K562 (cell line): ENCODE measurements at regions not wholly inside any gene's neighbourhood (a gene's known extent, or its start where the extent isn't known, plus 50 kb on each side); places are given as distances from the start of the nearest gene placed in this dataset.

Experiments
- ATAC-seq: fragments of 200-7000 bp; cut with Tn5 transposase; 3 replicates; pipeline ENCODE4 v1.9.1; 2020; ENCODE audit warnings: moderate library complexity
- BruUV-seq: library from RNA; stranded (reverse); fragments of 400-500 nt; replicated peaks from 2 replicates; lab custom pipeline; 2021; lab: Mats Ljungman, UMichigan
- CTCF ChIA-PET: fragments of 300-600 bp; formaldehyde crosslinking; extraction: SDS; loops from one replicate; lab custom pipeline; 2021; ENCODE audit warnings: low intra/inter-chr PET ratio; lab: Yijun Ruan, JAX
- POLR2A ChIA-PET: fragments of 300-600, 350-650 bp; sonication (Branson Sonifier 250); formaldehyde crosslinking; extraction: SDS; loops from one replicate; lab custom pipeline; 2021; ENCODE audit warnings: antibody characterized with exemption, inconsistent platforms; lab: Yijun Ruan, JAX
- DNase-seq, 4 experiments: peaks; one replicate each; pipeline versions ENCODE4 v3.0.0 to v3.0.0-alpha.2; 2011 to 2018; ENCODE audit warnings: low spot score in 3 of 4, mixed read lengths in 3 of 4; ENCODE audit errors: extremely low read depth in 1 of 4
- FAIRE-seq: peaks from 2 replicates; lab custom pipeline; 2011; peaks lifted over from hg19 to GRCh38; lab: Jason Lieb, UNC
- H2AFZ ChIP-seq: 2 replicates; pipeline ENCODE4 v1.6.0; 2011; ENCODE audit warnings: low read depth, low read length, control low read depth, inconsistent platforms
- H3K27ac ChIP-seq: fragments of 200-600 bp; 3 replicates; pipeline ENCODE4 v1.8.0; 2011; ENCODE audit warnings: low read depth, mild to moderate bottlenecking, control low read depth, inconsistent platforms, low read length, moderate library complexity, mixed read lengths; ENCODE audit errors: extremely low read depth
- H3K27me3 ChIP-seq, 2 experiments: fragments of 300-600 bp in 1 of 2; 2 replicates in 1 of 2; 3 replicates in 1 of 2; pipeline versions ENCODE4 v1.6.0 to v1.8.0; 2011; ENCODE audit warnings: inconsistent platforms in 2 of 2, low read length in 2 of 2, mild to moderate bottlenecking in 1 of 2, mixed read lengths in 1 of 2, moderate library complexity in 1 of 2; ENCODE audit not compliant: control insufficient read depth in 2 of 2, insufficient read depth in 2 of 2
- H3K36me3 ChIP-seq: fragments of 300-600 bp; 3 replicates; pipeline ENCODE4 v1.8.0; 2011; ENCODE audit warnings: mild to moderate bottlenecking, low read length, inconsistent platforms; ENCODE audit not compliant: control insufficient read depth, insufficient read depth
- H3K4me1 ChIP-seq, 2 experiments: fragments of 200-600 bp in 1 of 2; replicated peaks in 1 of 2; 2 replicates in 1 of 2; 3 replicates in 1 of 2; pipeline versions ENCODE4 v1.5.1 to v1.8.0; 2011; ENCODE audit warnings: inconsistent platforms in 2 of 2, low read length in 2 of 2, mild to moderate bottlenecking in 1 of 2, mixed read lengths in 1 of 2, moderate library complexity in 1 of 2; ENCODE audit not compliant: control insufficient read depth in 2 of 2, insufficient read depth in 2 of 2
- H3K4me2 ChIP-seq: 2 replicates; pipeline ENCODE4 v1.6.1; 2011; ENCODE audit warnings: low read length, control low read depth, inconsistent platforms, mixed read lengths; ENCODE audit not compliant: insufficient read depth
- H3K4me3 ChIP-seq: fragments of 200-600 bp; sonication (generic), shearing (Covaris generic); 2 replicates; pipeline ENCODE4 v1.5.1; 2016; ENCODE audit warnings: control low read depth, inconsistent platforms
- H3K79me2 ChIP-seq: fragments of 200-600 bp; 3 replicates; pipeline ENCODE4 v1.8.0; 2011; ENCODE audit warnings: low read length, inconsistent platforms; ENCODE audit not compliant: control insufficient read depth, insufficient read depth
- H3K9ac ChIP-seq, 2 experiments: 2 replicates each; pipeline versions ENCODE4 v1.6.0 to v1.6.1; 2011; ENCODE audit warnings: low read depth in 2 of 2, low read length in 2 of 2, control low read depth in 1 of 2, inconsistent platforms in 1 of 2, mild to moderate bottlenecking in 1 of 2, mixed read lengths in 1 of 2; ENCODE audit not compliant: insufficient read depth in 1 of 2
- H3K9me1 ChIP-seq: one replicate; pipeline ENCODE4 v1.6.0; 2011; ENCODE audit warnings: inconsistent platforms, mild to moderate bottlenecking, low read length, moderate library complexity; ENCODE audit not compliant: control insufficient read depth, insufficient read depth
- H3K9me3 ChIP-seq: replicated peaks from 2 replicates; pipeline ENCODE4 v1.5.1; 2011; ENCODE audit warnings: low read depth, low read length, inconsistent platforms; ENCODE audit not compliant: control insufficient read depth, insufficient read depth
- H4K20me1 ChIP-seq: replicated peaks from 2 replicates; pipeline ENCODE4 v1.6.1; 2011; ENCODE audit warnings: low read length, inconsistent platforms, mixed read lengths; ENCODE audit not compliant: control insufficient read depth, insufficient read depth
- ATF6 ChIP-seq: sonication (generic); formaldehyde crosslinking; IDR thresholded peaks from 2 replicates; pipeline ENCODE4 v1.4.0; 2020; ENCODE audit warnings: mild to moderate bottlenecking, missing genetic modification reagents
- ATF7 ChIP-seq: fragments of 450-650 bp; IDR thresholded peaks from 2 replicates; pipeline ENCODE4 v1.7.1; 2014; ENCODE audit warnings: mild to moderate bottlenecking, moderate library complexity
- CREB3 ChIP-seq: fragments of 450-650 bp; conservative IDR thresholded peaks from 2 replicates; pipeline ENCODE4 v1.6.1; 2016; ENCODE audit warnings: missing genetic modification characterization, low read depth, mild to moderate bottlenecking, missing compliant biosample characterization, moderate library complexity
- DIDO1 ChIP-seq: fragments of 450-650 bp; IDR thresholded peaks from 2 replicates; pipeline ENCODE4 v1.6.1; 2016; ENCODE audit warnings: low read depth, missing biosample characterization, missing genetic modification characterization
- EGR1 ChIP-seq: fragments of 450-650 bp; conservative IDR thresholded peaks from 2 replicates; pipeline ENCODE4 v1.6.1; 2017; ENCODE audit warnings: mild to moderate bottlenecking
- ETV1 ChIP-seq: fragments of 450-650 bp; conservative IDR thresholded peaks from 2 replicates; pipeline ENCODE4 v1.6.1; 2016; ENCODE audit warnings: missing genetic modification characterization, control low read depth, low read depth, missing compliant biosample characterization
- HDAC1 ChIP-seq, 2 experiments: fragments of 450-650 bp; IDR thresholded peaks; 2 replicates each; pipeline ENCODE4 v1.6.1; 2016 to 2017; ENCODE audit warnings: inconsistent platforms in 1 of 2, mild to moderate bottlenecking in 1 of 2, moderate library complexity in 1 of 2
- POLR2B ChIP-seq: fragments of 450-650 bp; IDR thresholded peaks from 2 replicates; pipeline ENCODE4 v1.6.1; 2018; ENCODE audit warnings: low read depth; ENCODE audit not compliant: partially characterized antibody
- TCF3 ChIP-seq: sonication (generic); formaldehyde crosslinking; IDR thresholded peaks from 2 replicates; pipeline ENCODE4 v1.4.0; 2020; ENCODE audit warnings: mild to moderate bottlenecking, missing genetic modification reagents
- ZBTB12 ChIP-seq: fragments of 250-450 bp; sonication (Bioruptor Pico); IDR thresholded peaks from 2 replicates; pipeline ENCODE4 v1.4.0; 2020
- ZBTB7A ChIP-seq: IDR thresholded peaks from 2 replicates; pipeline ENCODE4 v1.6.1; 2011; ENCODE audit warnings: low read depth, mild to moderate bottlenecking, low read length, moderate library complexity, borderline replicate concordance; ENCODE audit not compliant: control insufficient read depth
- ZNF217 ChIP-seq: sonication (generic); formaldehyde crosslinking; IDR thresholded peaks from 2 replicates; pipeline ENCODE4 v1.8.0; 2022; ENCODE audit warnings: mild to moderate bottlenecking, missing genetic modification reagents
- ZNF282 ChIP-seq: sonication (generic); formaldehyde crosslinking; IDR thresholded peaks from 2 replicates; pipeline ENCODE4 v1.8.1; 2023; ENCODE audit warnings: missing genetic modification reagents
- ZNF76 ChIP-seq: fragments of 250-450 bp; sonication (Bioruptor Pico); IDR thresholded peaks from 2 replicates; pipeline ENCODE4 v1.4.0; 2020; ENCODE audit warnings: mild to moderate bottlenecking, moderate library complexity, borderline replicate concordance
- ZSCAN32 ChIP-seq: fragments of 450-650 bp; formaldehyde crosslinking; IDR thresholded peaks from 2 replicates; pipeline ENCODE4 v1.4.0; 2020; ENCODE audit warnings: mild to moderate bottlenecking, moderate library complexity
- WGBS: fragments of 100-300 bp; shearing (Covaris generic); methylation state at CpG from one replicate; pipeline ENCODE4 v1.1.6; 2016; ENCODE audit warnings: low coverage, mixed read lengths; ENCODE audit not compliant: insufficient coverage; ENCODE audit errors: missing lambda C conversion rate; 5-methylcytosine and 5-hydroxymethylcytosine counted together
- in situ Hi-C: fragments of 300-500 bp; cut with MboI; formaldehyde crosslinking; loops from 4 replicates; pipeline ENCODE4 v1.15.0; 2018; ENCODE audit warnings: inconsistent platforms, mixed read lengths
- intact Hi-C: fragments of 100-400 bp; cut with micrococcal nuclease; formaldehyde crosslinking; loops from 2 replicates; pipeline ENCODE4 v1.14.2; 2022

- no peak overlapping the region for H3K4me3 ChIP-seq
- H3K36me3 ChIP-seq, result no peaks in the 10 kb centered on the region
- H3K4me1 ChIP-seq, result no peaks in the 10 kb centered on the region
- no peak overlapping the region for H2AFZ ChIP-seq
- ATAC-seq (no peak), FAIRE-seq (no peak), DNase-seq (no peak)
- in situ Hi-C loops (no loop called here), intact Hi-C loops (no loop called here)
- no peaks in the 10 kb centered on the region for H3K9me1 ChIP-seq
- TF ChIP-seq ZNF217 (no peak), POLR2B (no peak), ZNF282 (no peak), ZSCAN32 (CRISPR knock-in tag) (no peak), TCF3 (CRISPR knock-in tag) (no peak), DIDO1 (tag) (no peak)
- ChIA-PET CTCF (no interaction called here), POLR2A (no interaction called here)
- H3K9ac ChIP-seq, result no peak overlapping the region
- no peak overlapping the region for H3K27ac ChIP-seq
- BruUV-seq, result no TSS peak
- no peaks in the 10 kb centered on the region for H4K20me1 ChIP-seq
- no peak overlapping the region for H3K4me2 ChIP-seq
- H3K9me3 ChIP-seq, result no peaks in the 10 kb centered on the region
- H3K27me3 ChIP-seq, result no peaks in the 10 kb centered on the region
- H3K79me2 ChIP-seq, result no peaks in the 10 kb centered on the region
Measured at GRCh38 chr4:57911203-57911602, 801.0 kb upstream of the IGFBP7 start.

- Histone ChIP-seq H3K4me1 (no peaks in the 10 kb centered on the region), H2AFZ (no peak overlapping the region), H3K27ac (no peak overlapping the region), H3K79me2 (no peaks in the 10 kb centered on the region), H3K4me2 (no peak overlapping the region), H3K36me3 (no peaks in the 10 kb centered on the region), H3K9ac (no peak overlapping the region), H3K4me3 (no peak overlapping the region), H3K27me3 (no peaks in the 10 kb centered on the region), H4K20me1 (no peaks in the 10 kb centered on the region), H3K9me1 (no peaks in the 10 kb centered on the region), H3K9me3 (no peaks in the 10 kb centered on the region)
- ChIA-PET CTCF (no interaction called here), POLR2A (no interaction called here)
- no peak for DNase-seq
- intact Hi-C loops, result no loop called here
- 0% methylated on average over 3 of the region's 3 CpGs for WGBS
- FAIRE-seq, result no peak
- ATAC-seq, result no peak
- no TSS peak for BruUV-seq
- in situ Hi-C loops, result no loop called here
- no peak for TF ChIP-seq ETV1 (tag)
- no peak for TF ChIP-seq ZBTB12
- TF ChIP-seq ZNF76 (CRISPR knock-in tag), result no peak
- no peak for TF ChIP-seq EGR1
- no peak for TF ChIP-seq ATF6
- no peak for TF ChIP-seq CREB3 (tag)
- no peak for TF ChIP-seq HDAC1 (IDR thresholded peaks at IDR 0.05)
- TF ChIP-seq ATF7, result no peak
- TF ChIP-seq ZBTB7A, result no peak
Measured at GRCh38 chr4:57910151-57910550, 800.0 kb upstream of the IGFBP7 start.
